MCF 10A (cell line): ENCODE measurements at regions not wholly inside any gene's neighbourhood (a gene's known extent, or its start where the extent isn't known, plus 50 kb on each side); places are given as distances from the start of the nearest gene placed in this dataset.

Experiments
- BruUV-seq: library from RNA; stranded (reverse); fragments of 400-500 nt; replicated peaks from 2 replicates; lab custom pipeline; 2021; lab: Mats Ljungman, UMichigan
- CTCF ChIA-PET: fragments of 300-600 bp; sonication (Branson Sonifier 250); formaldehyde crosslinking; extraction: SDS; loops from one replicate; lab custom pipeline; 2021; ENCODE audit warnings: antibody characterized with exemption, inconsistent platforms; lab: Yijun Ruan, JAX
- POLR2A ChIA-PET: fragments of 300-600, 350-650 bp; sonication (Branson Sonifier 250); formaldehyde crosslinking; extraction: SDS; loops from one replicate; lab custom pipeline; 2020; ENCODE audit warnings: antibody characterized with exemption, inconsistent platforms; lab: Yijun Ruan, JAX
- DNase-seq: peaks from one replicate; pipeline ENCODE4 v3.0.0-alpha.2; 2018; ENCODE audit not compliant: unreplicated experiment
- H3K27ac Mint-ChIP-seq: one replicate; pipeline ENCODE4 v1.8.0; 2022; ENCODE audit warnings: mild to moderate bottlenecking, low read depth, mixed read lengths; ENCODE audit not compliant: unreplicated experiment
- H3K27me3 Mint-ChIP-seq: one replicate; pipeline ENCODE4 v1.8.0; 2022; ENCODE audit warnings: mixed read lengths; ENCODE audit not compliant: insufficient read depth, unreplicated experiment
- H3K36me3 Mint-ChIP-seq: one replicate; pipeline ENCODE4 v1.8.0; 2022; ENCODE audit warnings: mild to moderate bottlenecking, moderate library complexity, mixed read lengths; ENCODE audit not compliant: insufficient read depth, unreplicated experiment
- H3K4me1 Mint-ChIP-seq: one replicate; pipeline ENCODE4 v1.8.0; 2022; ENCODE audit warnings: mixed read lengths; ENCODE audit not compliant: insufficient read depth, unreplicated experiment
- H3K4me3 Mint-ChIP-seq: one replicate; pipeline ENCODE4 v1.8.0; 2022; ENCODE audit warnings: mild to moderate bottlenecking, moderate library complexity, mixed read lengths; ENCODE audit not compliant: unreplicated experiment
- H3K9me3 Mint-ChIP-seq: one replicate; pipeline ENCODE4 v1.8.0; 2022; ENCODE audit warnings: mixed read lengths; ENCODE audit not compliant: unreplicated experiment
- CTCF ChIP-seq: fragments of 200-600 bp; IDR thresholded peaks from one replicate; pipeline ENCODE4 v1.8.0; 2022; ENCODE audit warnings: antibody characterized with exemption, mild to moderate bottlenecking; ENCODE audit not compliant: unreplicated experiment
- intact Hi-C: fragments of 100-400 bp; cut with micrococcal nuclease; formaldehyde crosslinking; loops from 2 replicates; pipeline ENCODE4 v1.14.1; 2022

GRCh38 chr9:11946531-11946930 is 746.7 kb upstream of the TYRP1 start:
- Mint-ChIP-seq H3K27me3 (no peaks in the 10 kb centered on the region), H3K27ac (no peak overlapping the region), H3K4me1 (no peaks in the 10 kb centered on the region), H3K36me3 (no peaks in the 10 kb centered on the region), H3K4me3 (no peak overlapping the region), H3K9me3 (peaks cover 11% of the 10 kb centered on the region)
- ChIA-PET CTCF (no interaction called here), POLR2A (no interaction called here)
- peak; percentile 5 for DNase-seq
- TF ChIP-seq CTCF = no peak
- no TSS peak for BruUV-seq
- intact Hi-C loops = no loop called here

- intact Hi-C loops = no loop called here
- Mint-ChIP-seq H3K9me3 (peaks cover 5% of the 10 kb centered on the region), H3K27ac (no peak overlapping the region), H3K4me1 (no peaks in the 10 kb centered on the region), H3K4me3 (no peak overlapping the region), H3K36me3 (peaks cover 6% of the 10 kb centered on the region), H3K27me3 (peaks cover 49% of the 10 kb centered on the region)
- CTCF ChIA-PET = no interaction called here
- BruUV-seq = no TSS peak
- POLR2A ChIA-PET = no interaction called here
- peak; percentile 44 for DNase-seq
- no peak for TF ChIP-seq CTCF
Measured at GRCh38 chr9:11962327-11962726, 730.9 kb upstream of the TYRP1 start.

GRCh38 chr9:11966786-11967185 is 726.4 kb upstream of the TYRP1 start:
- intact Hi-C loops = no loop called here
- no peaks in the 10 kb centered on the region for H3K4me1 Mint-ChIP-seq
- peaks cover 59% of the 10 kb centered on the region for H3K27me3 Mint-ChIP-seq
- no peak for TF ChIP-seq CTCF
- ChIA-PET POLR2A (no interaction called here), CTCF (no interaction called here)
- no peak for DNase-seq
- H3K36me3 Mint-ChIP-seq = peaks cover 6% of the 10 kb centered on the region
- no peaks in the 10 kb centered on the region for H3K9me3 Mint-ChIP-seq
- H3K27ac Mint-ChIP-seq = no peak overlapping the region
- no peak overlapping the region for H3K4me3 Mint-ChIP-seq
- no TSS peak for BruUV-seq

DNA sequence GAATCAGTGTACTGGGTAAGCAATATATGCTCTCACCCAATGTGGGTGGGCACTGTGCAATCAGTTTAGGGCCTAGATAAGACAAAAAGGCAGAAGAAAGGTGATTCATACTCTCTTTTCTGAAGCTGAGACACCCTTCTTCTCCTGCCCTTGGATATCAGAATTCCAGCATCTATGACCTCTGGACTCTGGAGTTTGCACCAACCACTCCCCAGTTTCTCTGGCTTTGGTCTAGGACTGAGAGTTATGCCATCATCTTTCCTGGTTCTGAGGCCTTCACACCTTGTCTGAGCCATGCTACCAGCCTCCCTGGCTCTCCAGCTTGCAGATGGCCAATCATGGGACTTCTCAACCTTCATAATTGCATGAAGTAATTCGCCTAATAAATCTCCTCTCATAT is 724.6 kb upstream of the TYRP1 start:
- Mint-ChIP-seq H3K9me3 (no peaks in the 10 kb centered on the region), H3K27ac (no peak overlapping the region), H3K4me3 (no peak overlapping the region), H3K4me1 (peaks cover 4% of the 10 kb centered on the region), H3K36me3 (peaks cover 13% of the 10 kb centered on the region), H3K27me3 (peaks cover 63% of the 10 kb centered on the region)
- no TSS peak for BruUV-seq
- intact Hi-C loops = no loop called here
- DNase-seq = no peak
- POLR2A ChIA-PET = no interaction called here
- CTCF ChIA-PET = no interaction called here
- no peak for TF ChIP-seq CTCF
